Jurkat, Clone E6-1 (cell line): ENCODE measurements at regions not wholly inside any gene's neighbourhood (a gene's known extent, or its start where the extent isn't known, plus 50 kb on each side); places are given as distances from the start of the nearest gene placed in this dataset.

Experiments
- DNase-seq: peaks from one replicate; pipeline ENCODE4 v3.0.0-alpha.2; 2011; ENCODE audit warnings: low read depth, low spot score
- H3K4me3 ChIP-seq: 2 replicates; pipeline ENCODE4 v1.5.1; 2011; ENCODE audit warnings: mild to moderate bottlenecking, low read length, control low read depth, moderate library complexity

DNA sequence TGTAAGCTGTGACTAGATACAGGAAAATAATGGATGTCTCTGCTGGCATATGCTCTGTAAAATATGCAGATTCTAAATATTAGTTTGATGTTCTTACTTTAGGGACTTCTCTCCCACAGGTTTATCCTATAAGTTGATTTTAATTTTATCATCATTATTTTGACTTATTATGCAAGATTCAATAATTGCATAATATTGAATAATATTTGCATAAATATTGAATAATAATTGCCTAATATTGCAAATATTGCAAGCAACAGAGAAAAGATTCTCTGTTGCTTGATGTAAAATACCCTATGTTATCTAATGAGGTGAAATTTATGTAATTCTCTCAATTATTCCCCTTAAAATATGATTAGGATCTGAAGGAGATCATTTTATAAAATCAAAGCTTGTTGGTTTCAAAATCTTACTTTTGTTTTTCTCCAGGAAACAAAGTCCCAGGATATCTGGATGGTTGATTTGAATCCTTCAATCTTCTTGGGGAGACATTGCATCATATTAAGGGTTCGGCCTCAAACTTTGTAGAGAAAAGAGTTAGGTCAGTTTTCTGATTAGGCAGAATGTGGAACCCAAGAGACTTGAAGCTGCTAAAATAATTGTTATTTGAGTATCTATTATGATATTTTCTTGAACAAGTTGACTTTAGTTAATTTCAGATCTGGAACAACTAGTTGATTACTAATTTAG, 92.8 kb upstream of the MTPN start:
- H3K4me3 ChIP-seq: no peak overlapping the region
- no peak for DNase-seq

DNA sequence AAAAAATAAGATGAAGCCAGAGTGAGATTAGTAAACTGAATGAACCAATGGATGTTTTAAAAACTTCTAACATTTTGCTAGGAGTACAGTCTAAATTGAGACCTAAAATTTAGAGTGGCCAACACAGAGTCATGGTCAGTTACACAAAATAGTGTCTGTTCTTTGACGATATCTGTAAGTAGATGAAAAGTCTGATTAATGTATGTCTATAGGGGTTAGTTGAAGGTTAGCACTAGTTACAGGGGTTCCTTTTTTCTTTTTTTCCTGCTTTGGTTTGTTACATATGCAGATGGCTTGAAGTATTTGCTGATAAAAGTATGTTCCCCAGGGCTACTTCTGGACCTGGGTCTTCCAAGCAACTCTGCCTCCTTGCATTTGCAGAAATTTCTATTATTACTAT, 90.1 kb upstream of the MTPN start:
- DNase-seq: no peak
- no peak overlapping the region for H3K4me3 ChIP-seq

DNA sequence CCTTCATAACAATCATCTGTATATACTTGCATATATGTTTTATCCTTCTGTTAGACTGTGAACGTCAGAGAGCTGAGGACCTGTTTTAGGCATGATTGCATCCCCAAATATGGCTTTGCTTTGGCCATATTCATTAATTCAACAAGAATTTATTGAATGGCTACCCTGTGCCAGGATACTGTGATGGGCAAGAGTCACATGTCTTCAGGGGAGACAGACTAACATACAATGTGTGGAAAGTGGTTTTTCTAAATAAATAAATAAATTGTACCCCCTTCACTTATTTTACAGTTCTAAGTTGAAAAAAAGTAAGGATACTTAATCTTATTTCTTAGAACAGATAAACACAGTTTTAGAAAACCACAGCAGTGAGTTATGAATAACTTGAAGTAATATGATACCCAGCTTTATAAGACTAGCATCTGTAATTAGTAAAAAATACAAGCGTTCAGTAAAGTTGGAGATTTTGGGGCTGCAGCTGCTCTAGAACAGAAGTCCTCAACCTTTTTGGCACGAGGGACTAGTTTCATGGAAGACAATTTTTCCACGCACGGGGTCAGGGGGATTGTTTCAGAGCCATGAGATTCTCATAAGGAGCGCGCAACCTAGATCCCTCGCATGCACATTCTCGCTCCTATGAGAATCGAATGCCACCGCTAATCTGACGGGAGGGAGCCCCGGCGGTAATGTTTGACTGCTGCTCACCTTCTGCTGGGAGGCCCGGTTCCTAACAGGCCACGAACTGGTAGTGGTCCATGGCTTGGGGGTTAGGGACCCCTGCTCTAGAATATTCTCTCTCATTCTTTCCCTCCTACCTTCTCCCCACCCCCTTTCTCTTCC, 89.4 kb upstream of the MTPN start:
- no peak overlapping the region for H3K4me3 ChIP-seq
- no peak for DNase-seq

DNA sequence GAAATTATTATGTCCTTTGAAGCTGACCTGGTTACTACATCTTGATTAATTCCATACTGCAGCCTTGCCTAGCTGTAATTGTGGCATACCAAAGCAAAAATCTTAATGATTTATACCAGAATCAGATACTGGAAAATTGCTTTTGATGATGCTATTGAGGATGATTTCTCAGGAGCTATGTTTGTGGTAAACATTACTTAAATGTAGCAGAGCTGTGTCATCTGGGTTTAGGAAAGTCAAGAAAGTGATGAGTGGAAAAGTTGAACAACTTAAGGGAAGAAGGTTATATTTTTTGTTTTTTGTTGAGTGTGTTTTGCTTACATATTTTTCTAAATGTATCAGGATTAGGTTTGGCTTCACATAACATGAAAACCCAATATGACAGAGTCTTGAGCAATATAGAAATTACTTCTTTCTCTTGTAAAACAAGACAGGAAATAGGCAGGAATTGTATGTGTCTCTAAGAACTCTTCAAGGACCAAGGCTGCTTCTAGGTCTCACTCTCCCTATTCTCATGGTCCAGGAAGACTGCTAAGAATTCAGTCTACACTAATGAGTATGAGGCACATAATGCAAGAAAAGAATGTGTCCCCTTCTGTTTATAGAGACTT, 87.6 kb upstream of the MTPN start:
- no peak overlapping the region for H3K4me3 ChIP-seq
- no peak for DNase-seq

DNA sequence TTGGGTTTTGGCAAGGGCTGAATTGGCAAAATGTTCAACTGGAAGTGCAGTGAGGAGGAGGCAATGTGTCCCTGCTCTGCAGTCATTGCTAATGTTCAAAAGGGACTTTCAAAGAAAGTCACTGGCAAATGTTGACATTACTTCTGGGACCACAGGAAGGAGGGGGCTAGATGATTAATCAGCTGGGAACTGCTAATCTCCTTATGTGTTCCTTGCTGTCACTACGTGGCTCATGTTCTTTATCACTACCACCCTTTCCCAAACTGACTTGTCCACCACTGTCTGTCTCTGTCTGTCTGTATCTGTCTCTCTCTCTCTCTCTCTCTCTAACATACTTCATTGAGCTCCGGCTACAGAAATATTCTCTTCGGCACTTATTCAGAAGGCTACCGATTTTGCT, 86.9 kb upstream of the MTPN start:
- no peak for DNase-seq
- no peak overlapping the region for H3K4me3 ChIP-seq

DNA sequence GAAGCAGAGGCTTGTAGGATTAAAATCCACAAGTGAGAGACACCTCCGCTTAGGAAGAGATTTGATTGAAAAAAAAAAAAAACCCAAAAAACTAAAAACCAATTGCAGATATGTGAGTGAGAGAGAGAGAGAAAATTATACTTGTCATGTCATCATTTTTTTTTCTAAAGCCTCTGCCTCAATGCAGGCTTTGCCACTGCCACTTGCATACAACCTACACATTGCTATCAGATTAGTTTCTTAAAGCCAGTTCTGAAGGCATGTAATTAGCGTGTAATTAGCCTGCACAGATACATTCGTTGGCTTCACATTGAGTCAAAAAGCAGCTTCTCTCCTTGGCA, 86.1 kb upstream of the MTPN start:
- no peak for DNase-seq
- H3K4me3 ChIP-seq: no peak overlapping the region

DNA sequence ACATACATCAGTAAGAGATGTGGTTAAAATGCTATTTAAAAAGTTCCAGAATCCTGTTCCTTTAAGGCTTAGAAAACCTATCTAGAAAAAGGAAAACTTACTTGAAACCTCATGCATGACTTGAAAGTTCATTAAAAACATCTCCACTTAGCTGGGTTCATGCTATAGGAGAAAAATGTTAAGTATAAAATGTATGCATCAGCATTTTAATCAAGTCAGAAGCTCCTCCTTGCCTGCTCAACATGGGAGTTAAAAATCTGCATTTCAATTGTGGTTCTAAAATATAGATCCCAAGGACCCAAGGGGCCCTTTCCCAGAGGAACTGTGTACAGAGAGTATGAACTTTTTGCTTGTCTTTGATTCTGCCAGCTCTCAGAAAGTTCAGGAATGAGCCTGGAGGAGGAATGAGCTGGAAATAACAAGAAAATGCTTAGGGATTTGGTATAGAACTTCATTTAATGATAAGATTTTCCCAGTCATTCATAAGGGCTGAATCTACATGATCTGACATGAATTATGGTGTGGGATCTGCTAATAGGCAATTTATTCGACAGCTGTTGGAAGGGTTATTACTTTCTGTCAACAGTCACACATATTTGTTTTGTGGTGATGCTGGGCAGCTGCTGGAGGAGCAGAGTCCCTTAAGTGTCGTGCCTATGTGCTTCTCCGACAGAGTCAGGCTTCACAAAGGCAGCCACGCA, 85.6 kb upstream of the MTPN start:
- no peak for DNase-seq
- no peak overlapping the region for H3K4me3 ChIP-seq

DNA sequence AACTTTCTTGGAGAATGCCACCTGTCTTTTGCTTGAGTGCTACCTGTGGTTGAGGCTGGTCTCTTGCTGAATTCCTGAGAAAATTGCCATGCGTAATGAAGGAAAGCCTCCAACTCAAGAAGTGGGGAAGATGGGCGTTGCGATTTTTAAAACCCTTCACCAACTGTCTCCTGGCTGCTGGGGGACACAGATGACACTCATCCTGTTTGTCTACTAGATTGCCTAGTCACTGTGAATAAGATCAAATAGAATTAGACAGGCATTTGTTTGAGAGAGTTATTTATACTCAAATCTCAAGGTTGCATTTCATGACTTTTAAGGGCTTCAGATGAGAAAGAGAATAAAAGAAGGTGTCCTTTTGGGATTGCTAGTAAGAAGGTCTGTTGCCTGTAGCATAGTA, 84.3 kb upstream of the MTPN start:
- no peak for DNase-seq
- no peak overlapping the region for H3K4me3 ChIP-seq

DNA sequence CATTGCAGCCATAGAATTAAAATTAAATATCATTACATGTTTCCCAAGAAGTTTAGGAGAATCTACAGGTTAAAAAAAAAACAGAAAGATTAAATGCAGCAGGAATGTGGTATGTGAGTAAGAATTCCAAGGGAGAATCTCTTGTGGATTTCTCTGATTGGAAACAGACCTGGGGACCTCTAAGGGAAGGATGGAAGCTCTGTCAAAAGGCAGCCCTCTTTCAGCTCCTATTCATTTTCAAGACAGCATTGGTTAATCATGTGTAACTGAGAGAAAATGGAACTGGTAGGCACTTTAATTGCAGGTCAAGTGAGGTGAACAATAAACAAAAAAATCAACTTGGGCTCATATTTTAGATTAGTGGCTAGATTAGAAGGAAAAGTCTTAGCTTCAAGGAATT, 81.4 kb upstream of the MTPN start:
- no peak for DNase-seq
- no peak overlapping the region for H3K4me3 ChIP-seq

DNA sequence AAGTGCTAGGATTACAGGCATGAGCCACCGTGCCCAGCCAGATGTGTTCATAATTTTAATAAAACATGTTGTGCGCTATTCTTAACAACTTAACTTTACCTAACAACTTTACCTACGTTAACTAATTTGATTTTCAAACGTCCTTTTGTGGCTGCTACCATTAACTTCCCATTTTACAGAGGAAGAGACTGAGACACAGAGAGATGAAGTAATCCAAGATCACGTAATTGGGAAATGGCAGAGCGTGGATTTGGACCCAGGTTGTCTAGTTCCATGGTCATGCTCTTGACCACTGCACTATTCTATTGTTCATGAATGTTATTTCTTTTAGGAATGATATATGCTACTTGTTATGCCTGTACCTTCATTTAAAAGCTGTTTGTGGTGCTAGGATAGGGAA, 80.3 kb upstream of the MTPN start:
- no peak overlapping the region for H3K4me3 ChIP-seq
- DNase-seq: no peak

DNA sequence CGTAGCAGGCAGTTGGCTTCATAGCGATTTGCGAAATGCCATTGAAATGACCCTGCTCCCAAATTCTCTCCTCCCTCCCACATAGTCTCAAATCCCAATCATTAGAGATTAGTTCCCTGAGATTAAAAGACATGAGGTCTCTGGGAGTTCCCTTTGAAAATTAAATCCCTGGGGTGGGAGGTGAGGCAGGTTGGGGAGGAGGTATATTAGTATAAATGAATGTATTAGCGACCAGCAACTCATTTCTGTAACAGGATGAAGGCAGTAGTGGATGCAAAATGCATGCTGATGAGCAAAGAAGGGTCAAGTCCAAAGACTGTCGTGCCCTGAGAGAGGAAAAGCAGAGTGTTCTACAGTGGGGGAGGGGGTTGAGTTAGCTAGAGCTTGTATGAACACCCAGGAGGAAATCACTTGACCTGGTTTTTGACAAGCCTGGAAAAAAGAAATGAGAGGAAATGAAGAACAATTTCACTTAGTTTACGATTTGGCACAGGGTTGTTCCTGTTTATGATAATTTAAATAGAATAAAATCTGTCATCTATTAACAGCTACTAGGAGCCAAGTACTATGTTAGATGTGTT, 79.6 kb upstream of the MTPN start:
- DNase-seq: no peak
- H3K4me3 ChIP-seq: no peak overlapping the region

DNA sequence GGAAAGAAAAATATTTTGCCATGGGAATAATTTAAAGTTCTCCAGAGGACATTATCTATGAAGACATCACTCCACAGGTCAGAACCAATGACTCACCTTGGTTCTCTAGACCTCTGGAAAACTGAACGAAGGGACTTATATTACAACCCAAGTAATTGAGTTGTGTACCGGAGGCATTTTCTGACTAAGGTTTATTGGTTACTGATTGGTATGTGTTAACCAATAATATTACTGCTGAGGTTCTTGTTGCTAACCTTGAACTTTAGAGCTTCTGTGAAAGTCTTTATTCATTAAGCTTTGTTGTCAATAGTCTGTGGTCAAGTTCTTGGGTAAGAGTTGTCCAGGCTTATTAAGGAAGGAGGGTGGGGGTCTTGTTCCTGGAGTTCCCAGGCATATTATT, 78.1 kb upstream of the MTPN start:
- DNase-seq: no peak
- H3K4me3 ChIP-seq: no peak overlapping the region

DNA sequence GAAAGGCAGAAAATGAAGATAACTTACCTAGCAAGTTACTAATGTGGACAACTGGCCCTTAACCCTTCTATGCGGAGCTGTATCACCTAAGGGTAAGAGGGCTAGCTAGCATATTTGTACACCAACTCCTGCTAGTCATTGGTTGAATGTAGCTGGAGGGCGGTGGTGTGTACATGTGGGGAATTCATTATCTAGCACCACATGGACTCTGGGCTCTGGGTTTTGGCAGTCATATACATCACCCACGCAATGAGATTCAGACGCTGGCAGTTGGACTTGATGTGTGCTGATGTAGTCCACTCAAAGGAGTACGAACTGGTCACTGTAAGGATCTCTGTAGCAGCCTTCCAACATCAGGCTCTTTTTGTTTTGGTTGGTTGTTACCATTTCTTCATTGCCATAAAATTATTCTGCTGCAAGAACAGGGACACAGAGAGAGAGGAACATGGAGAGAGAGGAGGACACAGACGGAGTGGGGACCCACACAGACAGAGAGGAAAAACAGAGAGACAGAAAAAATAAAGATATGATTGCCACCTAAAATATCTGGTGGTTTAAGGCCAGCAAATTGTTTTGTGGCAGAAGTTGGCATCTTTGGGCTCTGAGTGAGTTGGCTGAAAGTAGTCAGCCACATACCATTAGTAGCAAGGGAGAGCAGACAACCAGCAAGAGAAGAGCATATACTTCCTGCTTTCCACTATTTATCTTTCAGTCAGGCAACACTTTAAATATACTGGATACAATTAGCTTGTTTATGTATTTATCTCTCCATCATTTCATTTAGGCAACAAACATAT, 76.7 kb upstream of the MTPN start:
- H3K4me3 ChIP-seq: no peak overlapping the region
- DNase-seq: no peak

DNA sequence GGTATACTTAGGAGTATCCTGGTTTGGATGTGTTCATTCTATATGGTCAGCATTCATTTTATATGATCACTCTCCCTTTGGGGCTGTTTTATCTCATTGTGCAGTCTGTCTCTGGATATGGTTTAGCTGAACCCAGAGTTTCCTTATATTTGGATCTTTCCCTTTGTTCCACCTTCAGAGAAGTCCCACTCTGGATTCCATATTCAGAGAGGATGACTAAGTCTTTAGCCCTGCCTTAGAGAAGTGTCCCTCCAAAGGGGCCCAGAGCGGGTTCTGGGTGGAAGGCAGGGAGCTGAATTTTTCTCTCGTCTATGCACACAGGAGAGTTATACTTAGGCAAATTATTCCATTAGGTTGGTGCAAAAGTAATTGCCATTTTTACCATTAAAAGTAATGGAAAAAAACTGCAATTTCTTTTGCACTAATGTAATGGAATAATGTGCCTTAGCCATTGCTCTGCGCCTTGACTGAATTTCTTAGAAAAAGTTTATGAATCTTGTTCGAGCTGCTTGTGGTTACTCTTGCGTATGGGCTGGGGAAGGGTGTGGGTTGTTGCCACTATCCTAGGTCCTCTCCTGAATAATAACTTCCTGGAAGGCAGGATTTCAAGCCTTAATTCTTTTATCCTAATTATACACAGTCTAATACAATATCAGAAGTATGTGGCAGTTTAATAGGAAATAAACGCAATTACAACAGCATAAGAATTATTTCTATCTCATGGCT, 74.2 kb upstream of the MTPN start:
- H3K4me3 ChIP-seq: no peak overlapping the region
- DNase-seq: no peak

DNA sequence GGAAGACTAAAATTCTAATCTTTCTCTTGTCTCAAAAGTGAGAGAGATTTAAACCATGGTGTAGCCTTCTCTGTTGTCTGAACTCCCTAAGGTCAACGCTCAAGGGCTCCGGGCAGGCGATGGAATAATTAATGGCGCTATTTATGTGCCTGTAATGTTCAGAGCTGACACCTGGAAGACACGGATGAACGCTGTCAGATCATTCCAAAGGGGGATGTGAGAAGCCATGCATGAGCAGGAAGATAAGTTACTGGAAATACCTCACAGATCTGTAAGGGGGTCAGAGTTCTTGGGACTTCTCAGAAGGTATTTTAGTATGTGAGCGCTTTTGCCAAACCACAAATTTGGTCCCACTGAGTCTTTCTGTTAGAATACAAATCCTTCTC, 73.3 kb upstream of the MTPN start:
- no peak for DNase-seq
- H3K4me3 ChIP-seq: no peak overlapping the region

DNA sequence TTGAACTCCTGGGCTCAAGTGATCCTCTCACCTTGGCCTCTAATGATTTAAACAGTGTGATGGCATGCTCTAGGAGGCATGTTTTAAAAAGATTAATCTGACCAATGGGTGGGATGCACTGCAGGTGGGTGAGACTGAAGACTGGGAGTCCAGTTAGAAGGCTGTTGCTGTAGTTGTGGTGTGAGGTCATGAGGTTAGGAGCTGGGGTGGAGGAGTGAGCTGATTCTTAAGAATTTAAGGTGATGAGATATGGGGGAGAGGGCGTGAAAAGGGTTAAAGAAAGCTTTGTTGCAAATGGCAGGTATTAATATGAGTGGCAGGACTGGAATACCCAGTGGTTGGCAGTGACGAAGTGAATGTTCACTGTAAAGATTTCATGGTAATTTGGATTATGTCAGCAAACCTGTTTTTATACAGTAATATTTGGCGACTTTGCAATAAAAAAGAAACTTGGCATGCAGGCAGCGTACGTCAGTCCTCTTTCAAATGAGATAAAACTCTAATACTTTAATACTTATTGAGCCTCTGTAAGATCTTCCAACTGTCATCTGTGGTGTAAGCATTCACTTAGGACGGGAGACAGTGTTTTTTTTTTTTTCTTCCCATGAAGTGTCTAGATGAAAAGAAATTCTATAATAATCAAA, 72.8 kb upstream of the MTPN start:
- H3K4me3 ChIP-seq: no peak overlapping the region
- DNase-seq: no peak

DNA sequence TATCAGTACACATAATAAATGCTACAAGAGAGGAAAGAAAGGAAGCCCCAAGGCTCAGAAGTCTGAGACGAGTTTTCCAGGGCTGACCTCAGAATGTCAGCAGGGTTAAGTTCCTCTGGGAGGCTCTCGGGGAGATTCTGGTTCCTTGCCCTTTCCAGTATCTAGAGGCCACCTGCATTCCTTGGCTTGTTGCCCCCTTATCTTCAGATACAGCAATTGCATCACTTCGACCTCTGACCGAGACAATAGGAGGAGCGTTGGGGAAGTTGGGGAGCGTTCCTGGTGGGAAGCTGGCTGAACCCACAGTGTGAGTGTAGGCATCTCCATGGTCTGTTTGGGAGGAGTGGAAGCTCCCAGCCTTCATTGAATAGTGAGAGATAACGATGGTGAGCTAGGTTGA, 72.0 kb upstream of the MTPN start:
- no peak for DNase-seq
- H3K4me3 ChIP-seq: no peak overlapping the region

DNA sequence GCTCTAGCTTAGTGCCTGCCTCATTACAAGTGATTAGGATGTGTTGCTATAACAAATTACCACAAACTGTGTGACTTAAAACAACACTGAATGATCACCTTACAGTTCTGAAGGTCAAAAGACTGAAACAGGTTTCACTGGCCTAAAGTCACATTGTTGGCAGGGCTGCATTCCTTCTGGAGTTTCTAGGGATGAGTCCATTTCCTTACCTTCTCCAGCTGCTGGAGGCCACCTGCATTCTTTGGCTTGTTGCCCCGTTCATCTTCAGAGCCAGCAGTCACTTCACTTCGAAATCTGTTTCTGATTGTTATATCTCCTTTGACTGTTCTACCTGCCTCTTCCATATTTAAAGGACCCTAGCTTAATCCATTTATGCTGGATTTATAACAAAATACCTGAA, 69.4 kb upstream of the MTPN start:
- H3K4me3 ChIP-seq: no peak overlapping the region
- DNase-seq: no peak
